Ectodermal cell (in vitro differentiated cells): ENCODE measurements at regions not wholly inside any gene's neighbourhood (a gene's known extent, or its start where the extent isn't known, plus 50 kb on each side); places are given as distances from the start of the nearest gene placed in this dataset.

Experiments
- H3K27ac ChIP-seq: 2 replicates; pipeline ENCODE4 v1.7.0; 2013; ENCODE audit warnings: mild to moderate bottlenecking, low read depth, low read length; ENCODE audit not compliant: insufficient read depth, poor library complexity, severe bottlenecking
- H3K27me3 ChIP-seq: 2 replicates; pipeline ENCODE4 v1.7.0; 2013; ENCODE audit warnings: mild to moderate bottlenecking, low read length; ENCODE audit not compliant: insufficient read depth, control insufficient read depth, poor library complexity, severe bottlenecking
- H3K36me3 ChIP-seq: one replicate; pipeline ENCODE4 v1.7.0; 2013; ENCODE audit warnings: low read length; ENCODE audit not compliant: control insufficient read depth, insufficient read depth
- H3K4me1 ChIP-seq: one replicate; pipeline ENCODE4 v1.7.0; 2013; ENCODE audit warnings: low read length; ENCODE audit not compliant: control insufficient read depth, insufficient read depth
- H3K4me3 ChIP-seq: 2 replicates; pipeline ENCODE4 v1.7.0; 2013; ENCODE audit warnings: low read depth, low read length, control low read depth; ENCODE audit not compliant: insufficient read depth
- H3K9me3 ChIP-seq: 2 replicates; pipeline ENCODE4 v1.7.0; 2013; ENCODE audit warnings: mild to moderate bottlenecking, low read length, moderate library complexity; ENCODE audit not compliant: control insufficient read depth
- WGBS, 2 experiments: methylation state at CpG; one replicate each; pipeline ENCODE4 v1.1.7; 2013; ENCODE audit warnings: missing lambda C conversion rate in 2 of 2; 5-methylcytosine and 5-hydroxymethylcytosine counted together

GRCh38 chr7:8809320-8809719 is 375.9 kb downstream of the NXPH1 start:
- H3K4me1 ChIP-seq, result no peaks in the 10 kb centered on the region
- no peak overlapping the region for H3K4me3 ChIP-seq
- no peaks in the 10 kb centered on the region for H3K27me3 ChIP-seq
- no peaks in the 10 kb centered on the region for H3K9me3 ChIP-seq
- H3K27ac ChIP-seq, result no peak overlapping the region
- 92 to 100% methylated on average over 2 of the region's 2 CpGs for WGBS, 2 experiments
- no peaks in the 10 kb centered on the region for H3K36me3 ChIP-seq

DNA sequence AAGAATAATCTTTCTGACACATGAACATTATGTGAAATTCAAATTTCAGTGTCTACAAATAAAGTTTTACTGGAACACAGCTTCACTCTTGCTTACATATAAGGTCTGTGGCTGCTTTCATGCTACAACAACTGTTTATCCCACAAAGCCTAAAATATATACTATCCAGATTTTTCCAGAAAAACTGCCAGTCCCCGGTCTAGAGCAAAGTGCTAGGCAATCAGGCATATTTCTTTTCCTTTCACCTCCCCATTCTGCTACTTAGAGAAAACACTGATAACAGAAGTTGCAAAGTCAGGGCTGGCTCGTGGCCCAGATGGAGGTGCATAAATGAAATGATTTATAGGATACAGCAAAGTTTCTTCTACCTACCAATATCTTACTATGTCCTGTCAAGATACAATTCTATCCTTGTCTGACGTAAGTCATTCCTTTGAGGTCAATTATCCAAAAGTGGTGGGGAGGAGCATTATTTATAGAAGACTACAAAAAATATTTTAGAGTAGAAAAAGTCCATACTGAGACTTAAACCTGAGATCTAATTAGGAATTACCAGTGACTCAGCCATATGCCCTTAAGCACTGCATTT is 384.1 kb downstream of the NXPH1 start:
- Histone ChIP-seq H3K4me3 (no peak overlapping the region), H3K27me3 (no peaks in the 10 kb centered on the region), H3K9me3 (no peaks in the 10 kb centered on the region), H3K27ac (no peak overlapping the region), H3K36me3 (no peaks in the 10 kb centered on the region), H3K4me1 (no peaks in the 10 kb centered on the region)
- WGBS, 2 experiments, result 87 to 100% methylated on average over 1 to 2 of the region's 3 CpGs

DNA sequence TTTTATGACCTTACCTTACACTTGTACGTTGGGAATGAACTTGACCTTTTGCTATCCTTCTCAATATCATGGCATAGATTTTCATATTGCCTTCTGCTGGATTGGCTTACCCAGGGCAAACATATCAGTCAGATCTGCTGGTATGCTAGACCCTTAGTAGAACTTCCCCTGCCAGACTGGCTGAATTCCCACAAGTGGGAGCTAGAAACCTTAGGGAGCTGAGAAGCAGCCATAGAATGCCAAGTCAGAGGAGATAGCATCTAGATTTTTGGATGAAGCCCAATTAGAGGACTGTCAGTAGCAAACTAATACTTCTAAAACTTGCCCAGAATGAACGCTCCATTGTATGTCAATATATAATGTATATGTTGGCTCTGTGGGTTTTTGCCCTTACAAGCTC is 385.0 kb downstream of the NXPH1 start:
- no peak overlapping the region for H3K4me3 ChIP-seq
- no peaks in the 10 kb centered on the region for H3K9me3 ChIP-seq
- H3K27ac ChIP-seq, result no peak overlapping the region
- no peaks in the 10 kb centered on the region for H3K27me3 ChIP-seq
- WGBS, 2 experiments, result 96 to 100% methylated on average over 2 of the region's 2 CpGs
- H3K36me3 ChIP-seq, result no peaks in the 10 kb centered on the region
- no peaks in the 10 kb centered on the region for H3K4me1 ChIP-seq

GRCh38 chr7:8822595-8822994 is 389.2 kb downstream of the NXPH1 start:
- no peaks in the 10 kb centered on the region for H3K27me3 ChIP-seq
- H3K4me3 ChIP-seq, result no peak overlapping the region
- no peaks in the 10 kb centered on the region for H3K4me1 ChIP-seq
- H3K9me3 ChIP-seq, result no peaks in the 10 kb centered on the region
- H3K36me3 ChIP-seq, result no peaks in the 10 kb centered on the region
- H3K27ac ChIP-seq, result no peak overlapping the region
- 76 to 84% methylated on average over 2 of the region's 2 CpGs for WGBS, 2 experiments

DNA sequence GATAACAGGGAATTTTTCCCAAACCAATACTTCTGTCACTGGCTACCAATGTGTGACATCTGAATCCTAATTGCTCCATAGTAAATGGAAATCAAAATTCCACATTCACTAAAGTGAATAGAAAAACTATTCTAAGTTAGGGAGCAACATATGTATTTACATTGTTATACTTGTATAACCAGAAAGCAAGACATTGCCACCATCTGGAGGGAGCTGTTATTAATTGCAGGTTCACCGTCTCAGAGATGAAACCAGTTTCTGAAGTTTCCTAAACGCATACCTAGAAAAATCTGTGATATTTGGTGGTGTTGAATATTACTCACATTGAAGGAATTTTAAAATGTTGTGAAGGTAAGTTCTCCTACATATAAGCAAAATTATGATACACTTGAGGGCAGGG is 390.1 kb downstream of the NXPH1 start:
- Histone ChIP-seq H3K27ac (no peak overlapping the region), H3K4me3 (no peak overlapping the region), H3K9me3 (no peaks in the 10 kb centered on the region), H3K4me1 (no peaks in the 10 kb centered on the region), H3K27me3 (no peaks in the 10 kb centered on the region), H3K36me3 (no peaks in the 10 kb centered on the region)
- 93 to 100% methylated on average over 1 to 2 of the region's 2 CpGs for WGBS, 2 experiments

- WGBS, 2 experiments, result 100% methylated on average over 1 of the region's 1 CpG; no CpG with 5 or more reads in 1 of the 2 experiments
- Histone ChIP-seq H3K9me3 (no peaks in the 10 kb centered on the region), H3K4me3 (no peak overlapping the region), H3K27ac (no peak overlapping the region), H3K27me3 (no peaks in the 10 kb centered on the region), H3K4me1 (no peaks in the 10 kb centered on the region), H3K36me3 (no peaks in the 10 kb centered on the region)
These were observed 393.9 kb downstream of the NXPH1 start for GRCh38 chr7:8827329-8827728.

GRCh38 chr7:8829100-8829499 is 395.7 kb downstream of the NXPH1 start:
- 83 to 93% methylated on average over 2 to 3 of the region's 4 CpGs for WGBS, 2 experiments

DNA sequence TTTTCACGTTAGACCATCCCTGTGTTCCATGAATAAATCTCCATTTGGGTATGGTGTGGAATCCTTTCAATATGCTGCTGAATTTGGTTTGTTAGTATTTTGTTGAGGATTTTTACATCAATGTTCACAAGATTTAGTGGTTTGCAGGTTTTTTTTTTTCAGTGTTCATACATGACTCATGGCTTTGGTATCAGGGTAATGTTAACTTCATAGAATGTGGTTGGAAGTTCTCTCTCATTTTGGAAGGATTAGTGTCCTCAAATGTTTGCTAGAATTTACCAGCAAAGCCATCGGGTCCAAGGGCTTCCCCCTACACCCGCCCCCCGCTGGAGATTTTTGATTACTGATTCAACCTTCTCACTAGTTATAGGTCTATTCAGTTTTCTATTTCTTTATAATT is 398.0 kb downstream of the NXPH1 start:
- Histone ChIP-seq H3K36me3 (no peaks in the 10 kb centered on the region), H3K27ac (no peak overlapping the region), H3K27me3 (no peaks in the 10 kb centered on the region), H3K4me3 (no peak overlapping the region), H3K9me3 (no peaks in the 10 kb centered on the region), H3K4me1 (no peaks in the 10 kb centered on the region)
- WGBS, 2 experiments, result 39 to 79% methylated on average over 1 to 3 of the region's 4 CpGs

More at GRCh38 chr7:8829100-8829499, 395.7 kb downstream of the NXPH1 start:
- H3K9me3 ChIP-seq, result no peaks in the 10 kb centered on the region
- H3K4me1 ChIP-seq, result no peaks in the 10 kb centered on the region
- H3K27me3 ChIP-seq, result no peaks in the 10 kb centered on the region
- H3K27ac ChIP-seq, result no peak overlapping the region
- H3K4me3 ChIP-seq, result no peak overlapping the region
- no peaks in the 10 kb centered on the region for H3K36me3 ChIP-seq

DNA sequence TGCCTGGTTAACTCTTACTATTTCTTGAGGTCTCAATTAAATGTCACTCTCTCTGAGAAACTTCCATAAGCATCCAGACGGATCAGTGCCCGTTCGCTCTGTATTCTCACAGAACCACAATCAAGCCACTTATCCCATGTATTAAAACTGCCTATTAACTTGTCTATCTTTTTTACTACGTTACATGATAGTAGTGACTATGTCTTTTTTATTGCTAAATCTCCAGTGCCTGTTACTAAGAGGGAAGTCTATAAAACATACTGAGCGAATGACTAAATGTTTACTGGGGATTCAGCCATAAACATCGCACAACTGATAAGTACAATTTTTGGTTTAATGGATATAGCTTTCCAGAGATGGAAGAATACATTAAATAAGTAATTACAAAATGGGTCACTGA is 399.9 kb downstream of the NXPH1 start:
- no peaks in the 10 kb centered on the region for H3K27me3 ChIP-seq
- no peak overlapping the region for H3K4me3 ChIP-seq
- H3K36me3 ChIP-seq, result no peaks in the 10 kb centered on the region
- no peak overlapping the region for H3K27ac ChIP-seq
- H3K9me3 ChIP-seq, result no peaks in the 10 kb centered on the region
- 91 to 99% methylated on average over 5 to 6 of the region's 6 CpGs for WGBS, 2 experiments
- no peaks in the 10 kb centered on the region for H3K4me1 ChIP-seq

- H3K36me3 ChIP-seq, result no peaks in the 10 kb centered on the region
- H3K27me3 ChIP-seq, result no peaks in the 10 kb centered on the region
- H3K4me1 ChIP-seq, result no peaks in the 10 kb centered on the region
- no peak overlapping the region for H3K27ac ChIP-seq
- no peak overlapping the region for H3K4me3 ChIP-seq
- no peaks in the 10 kb centered on the region for H3K9me3 ChIP-seq
These were observed 407.8 kb downstream of the NXPH1 start for GRCh38 chr7:8841171-8841570.

GRCh38 chr7:8871716-8872115 is 438.3 kb downstream of the NXPH1 start:
- 95 to 98% methylated on average over 2 of the region's 2 CpGs for WGBS, 2 experiments
- H3K27me3 ChIP-seq, result no peaks in the 10 kb centered on the region
- no peaks in the 10 kb centered on the region for H3K4me1 ChIP-seq
- no peaks in the 10 kb centered on the region for H3K9me3 ChIP-seq
- H3K36me3 ChIP-seq, result no peaks in the 10 kb centered on the region
- H3K27ac ChIP-seq, result no peak overlapping the region
- H3K4me3 ChIP-seq, result no peak overlapping the region
